ENCODE measurements at regions not wholly inside any gene's neighbourhood (a gene's known extent, or its start where the extent isn't known, plus 50 kb on each side); places are given as distances from the start of the nearest gene placed in this dataset.

- TF ChIP-seq POLR2A (IDR thresholded peaks at IDR 0.05) = no peak
- TF ChIP-seq CTCF (IDR thresholded peaks at IDR 0.05) = no peak
Measured at GRCh38 chr14:61911574-61911973, 149.4 kb downstream of the SNAPC1 start.

Measured in body of pancreas (tissue), 4 donors.